Activated T-cell treated with anti-CD3 and anti-CD28 coated beads for 1 hour (primary cell): ENCODE measurements at regions not wholly inside any gene's neighbourhood (a gene's known extent, or its start where the extent isn't known, plus 50 kb on each side); places are given as distances from the start of the nearest gene placed in this dataset.

Experiments
- DNase-seq: peaks from one replicate; pipeline ENCODE4 v3.0.0-alpha.2; 2020; ENCODE audit warnings: low read depth

DNA sequence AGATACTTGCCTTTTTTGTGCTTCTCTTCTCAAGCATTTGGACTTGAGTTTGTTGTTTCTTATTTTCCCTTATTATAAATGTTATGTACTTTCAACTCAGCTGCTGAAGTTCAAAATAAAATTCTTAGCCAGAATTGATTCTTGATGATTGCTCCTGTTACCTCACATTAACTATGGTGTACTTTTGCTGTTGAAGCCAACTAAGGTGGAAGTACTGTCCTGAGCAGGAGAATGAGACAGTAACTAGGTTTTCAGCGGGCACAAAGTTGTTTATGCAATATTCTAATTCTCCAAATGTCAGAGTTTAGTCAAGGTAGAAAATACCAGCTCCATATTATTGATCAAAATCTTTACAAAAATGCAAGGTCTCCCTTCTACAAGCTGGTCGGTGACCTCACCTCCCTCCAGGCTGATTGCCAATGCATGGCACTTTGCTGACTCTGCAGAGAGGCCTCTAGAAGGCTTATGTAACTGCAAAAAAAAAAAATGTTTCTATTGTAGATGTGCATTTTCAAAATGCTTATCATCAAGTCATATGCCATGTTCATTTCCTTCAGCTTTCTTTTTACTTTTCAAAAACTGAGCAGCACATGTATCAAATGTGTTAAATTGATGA lies 1783.5 kb upstream of the WWC1 start:
- no peak for DNase-seq

GRCh38 chr5:166509085-166509484 lies 1782.4 kb upstream of the WWC1 start:
- no peak for DNase-seq

DNA sequence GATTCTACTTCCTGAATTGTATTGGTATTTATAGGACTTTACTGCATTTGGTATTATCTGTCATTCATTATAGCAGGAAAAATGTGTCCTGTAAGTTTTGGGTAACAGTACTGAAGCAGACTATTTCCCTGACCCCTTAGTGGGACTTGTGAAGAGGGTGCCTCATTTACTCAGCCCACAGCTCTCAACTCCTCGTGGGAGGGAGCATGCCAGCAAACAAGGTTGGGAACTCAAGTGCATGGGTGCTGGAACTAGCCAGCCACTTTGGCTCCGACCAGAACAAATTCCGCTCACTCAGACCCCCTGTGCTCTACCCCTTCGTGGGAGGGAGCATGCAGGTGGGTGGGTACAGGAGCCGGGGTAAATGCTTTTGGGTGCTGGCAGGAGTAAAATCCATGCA lies 1773.5 kb upstream of the WWC1 start:
- no peak for DNase-seq

GRCh38 chr5:166523206-166523605 lies 1768.2 kb upstream of the WWC1 start:
- no peak for DNase-seq

DNA sequence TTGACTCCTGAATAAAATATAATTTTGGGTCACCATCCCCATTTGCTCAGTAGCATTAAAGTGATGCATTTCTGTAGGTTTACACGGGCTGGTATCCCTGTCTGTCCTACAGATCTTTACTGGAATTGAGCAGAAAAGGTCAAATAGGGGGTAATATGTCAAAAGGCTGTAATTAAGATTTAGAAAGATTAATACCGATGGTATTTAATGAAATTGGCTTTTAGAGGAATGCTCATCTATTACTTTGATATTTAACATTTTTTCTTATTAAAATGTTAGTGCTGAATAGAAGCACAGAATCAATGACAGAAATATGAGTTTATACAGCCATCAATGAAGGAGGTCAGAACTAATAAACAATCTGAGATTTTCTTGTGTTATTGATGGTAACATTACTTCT lies 1762.2 kb upstream of the WWC1 start:
- DNase-seq = no peak

DNA sequence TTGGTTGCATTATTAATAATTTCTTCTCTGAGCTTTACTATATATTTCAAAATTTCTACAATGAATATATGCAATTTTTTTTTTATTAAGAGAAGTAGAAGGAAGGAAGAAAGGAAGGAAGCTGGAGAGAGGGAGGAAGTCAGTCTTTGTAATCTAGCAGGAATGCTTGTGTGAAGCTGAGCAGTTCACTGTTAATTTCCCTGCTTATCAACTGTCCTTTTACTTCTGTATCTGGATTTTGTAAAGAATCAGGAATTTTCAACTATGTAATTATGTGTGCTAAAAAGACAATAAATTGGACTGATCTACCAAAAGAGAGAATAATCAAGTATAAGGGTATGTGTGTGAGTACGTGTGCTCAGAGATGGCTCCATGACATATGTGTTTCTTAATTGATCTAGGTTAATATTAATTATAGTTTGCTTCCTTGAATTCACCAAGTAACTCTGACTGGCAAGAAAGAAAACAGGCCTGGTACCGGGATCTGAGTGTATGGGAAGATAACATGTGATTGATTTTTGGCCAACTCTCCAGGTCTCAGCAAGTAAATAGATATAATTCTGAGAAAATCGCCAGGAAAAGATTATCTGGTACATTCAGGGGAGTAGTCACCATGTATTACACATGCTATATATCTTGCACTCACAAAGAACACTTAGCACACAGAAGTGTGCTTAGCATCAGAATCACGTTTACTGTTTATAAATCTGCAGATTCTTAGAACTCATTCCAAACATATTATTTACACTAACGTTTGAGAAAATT lies 1758.8 kb upstream of the WWC1 start:
- no peak for DNase-seq

DNA sequence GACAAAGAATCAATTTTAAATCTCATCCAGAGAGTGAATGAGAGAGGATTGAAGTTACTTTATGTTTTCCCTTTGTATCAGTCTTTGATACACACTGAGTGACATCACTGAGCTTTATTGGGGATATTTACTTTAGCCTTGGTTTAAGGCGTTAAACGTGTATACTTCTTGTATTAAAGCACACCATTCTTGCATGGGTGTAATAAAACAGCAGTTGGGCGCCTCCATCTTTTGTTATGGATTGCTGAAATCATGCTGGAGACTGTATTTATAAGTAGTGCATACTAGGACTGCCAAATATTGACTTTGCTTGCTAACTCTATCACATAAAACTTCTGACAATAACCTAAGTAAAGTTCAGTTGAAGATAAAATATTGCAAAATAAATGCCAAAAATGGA lies 1755.8 kb upstream of the WWC1 start:
- no peak for DNase-seq

GRCh38 chr5:166540156-166540555 lies 1751.3 kb upstream of the WWC1 start:
- DNase-seq = no peak

GRCh38 chr5:166551384-166551783 lies 1740.1 kb upstream of the WWC1 start:
- no peak for DNase-seq

DNA sequence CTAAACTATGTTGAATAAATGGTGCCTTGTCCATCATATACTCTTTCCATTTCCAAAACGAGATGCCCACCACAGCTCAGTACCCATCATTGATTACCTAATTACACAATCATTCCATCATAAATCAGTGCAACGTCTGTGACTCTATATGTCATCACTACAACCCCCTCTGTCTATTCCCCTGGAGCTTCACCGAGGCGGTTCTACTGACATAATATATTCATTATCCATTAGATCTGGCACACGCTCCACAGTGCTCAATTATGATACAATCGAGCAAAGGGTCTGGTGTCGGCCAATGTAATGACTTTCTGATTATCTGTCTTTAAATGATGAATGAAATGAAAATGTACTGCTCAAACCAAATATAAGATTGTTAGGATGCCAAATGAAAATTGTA lies 1737.7 kb upstream of the WWC1 start:
- no peak for DNase-seq

GRCh38 chr5:166561759-166562158 lies 1729.7 kb upstream of the WWC1 start:
- DNase-seq = no peak

DNA sequence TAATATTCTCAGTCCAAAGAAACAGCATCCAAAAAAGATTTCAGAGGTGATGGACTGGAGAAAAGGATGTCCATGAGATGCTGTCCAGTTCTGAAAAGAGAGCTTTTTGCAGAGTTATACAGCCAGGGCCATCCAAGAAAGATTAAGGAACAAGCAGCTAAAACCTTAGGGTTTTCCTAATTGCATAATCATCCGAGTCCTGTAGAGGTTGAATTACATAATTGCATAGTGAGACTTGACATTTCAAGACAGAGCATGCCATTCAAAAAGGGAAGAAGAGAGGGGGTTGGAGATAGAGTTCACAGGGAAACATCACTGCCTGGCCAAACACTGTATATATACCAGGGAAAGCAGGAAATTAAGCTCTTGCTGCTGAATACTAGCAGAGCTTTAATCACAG lies 1729.2 kb upstream of the WWC1 start:
- no peak for DNase-seq

GRCh38 chr5:166566725-166567124 lies 1724.7 kb upstream of the WWC1 start:
- no peak for DNase-seq

GRCh38 chr5:166570865-166571264 lies 1720.6 kb upstream of the WWC1 start:
- no peak for DNase-seq

DNA sequence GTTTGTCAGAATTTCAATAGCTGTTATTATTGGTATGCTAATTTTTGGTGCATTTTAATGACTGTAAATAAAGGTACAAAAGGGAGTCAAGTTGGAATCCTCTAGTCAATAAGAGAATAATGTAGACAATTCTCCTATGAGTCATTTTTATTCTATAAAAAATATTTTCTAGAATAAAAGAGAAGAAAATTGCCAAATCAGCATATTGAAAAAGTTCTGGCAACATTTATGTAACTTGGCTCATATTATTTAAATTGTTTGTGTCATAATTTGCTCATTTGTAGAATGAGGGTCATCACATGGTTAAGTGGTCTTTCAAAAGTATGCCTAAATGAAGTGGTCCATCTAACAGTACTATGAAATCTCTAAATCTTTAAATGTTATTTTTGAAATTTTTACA lies 1719.8 kb upstream of the WWC1 start:
- DNase-seq = no peak

DNA sequence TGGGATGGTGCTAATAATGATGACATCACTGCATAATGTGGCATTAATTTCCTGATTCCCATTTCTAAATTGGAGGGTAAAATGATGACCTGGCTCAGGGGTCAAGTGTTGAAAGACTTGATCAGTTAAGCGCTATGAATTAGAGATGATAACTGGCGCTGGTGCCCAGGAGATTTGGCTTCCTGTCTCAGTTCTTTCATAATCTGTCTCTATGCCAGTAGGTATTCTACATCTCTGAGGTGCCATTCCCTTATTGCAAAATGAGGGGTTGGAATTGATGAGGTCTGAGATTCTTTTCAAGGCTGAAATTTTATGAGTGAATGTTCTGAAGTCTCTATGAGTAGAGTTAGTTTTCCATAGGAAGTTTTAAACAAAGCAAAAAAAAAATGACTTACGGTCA lies 1715.1 kb upstream of the WWC1 start:
- DNase-seq = no peak

GRCh38 chr5:166581826-166582225 lies 1709.6 kb upstream of the WWC1 start:
- no peak for DNase-seq

GRCh38 chr5:166582416-166582815 lies 1709.0 kb upstream of the WWC1 start:
- DNase-seq = no peak

- no peak for DNase-seq
These were observed 1696.9 kb upstream of the WWC1 start for GRCh38 chr5:166594567-166594966.

- no peak for DNase-seq
These were observed 1696.0 kb upstream of the WWC1 start for GRCh38 chr5:166595274-166595951.

GRCh38 chr5:166596043-166596442 lies 1695.4 kb upstream of the WWC1 start:
- no peak for DNase-seq

GRCh38 chr5:166602271-166602670 lies 1689.2 kb upstream of the WWC1 start:
- no peak for DNase-seq

- DNase-seq = no peak
These were observed 1673.9 kb upstream of the WWC1 start for GRCh38 chr5:166617507-166617906.
